Mucosa of descending colon (tissue), 3 donors: ENCODE measurements at regions not wholly inside any gene's neighbourhood (a gene's known extent, or its start where the extent isn't known, plus 50 kb on each side); places are given as distances from the start of the nearest gene placed in this dataset.

Experiments used
- ATAC-seq: fragments of 200-7000 bp; cut with Tn5 transposase; one replicate; pipeline ENCODE4 v1.9.1; 2020; ENCODE audit warnings: mild to moderate bottlenecking, moderate library complexity
- DNase-seq, 3 donors: peaks; one replicate each; pipeline ENCODE4 v3.0.0-alpha.2; 2020
- H3K36me3 ChIP-seq: fragments of 200-600 bp; one replicate; pipeline ENCODE4 v1.8.0; 2021; ENCODE audit warnings: low read depth, mild to moderate bottlenecking
- H3K4me1 ChIP-seq: fragments of 200-600 bp; one replicate; pipeline ENCODE4 v1.8.0; 2021; ENCODE audit warnings: low read depth, mild to moderate bottlenecking
- H3K4me3 ChIP-seq: fragments of 200-600 bp; one replicate; pipeline ENCODE4 v1.8.0; 2021; ENCODE audit warnings: mild to moderate bottlenecking
- H3K9me3 ChIP-seq: fragments of 200-600 bp; one replicate; pipeline ENCODE4 v1.8.0; 2021; ENCODE audit warnings: mild to moderate bottlenecking
- intact Hi-C, 2 donors: fragments of 100-400 bp; cut with DNase I in 1 of 2; cut with micrococcal nuclease in 1 of 2; formaldehyde crosslinking; loops; one replicate each; pipeline versions ENCODE4 v1.11.0 to v1.11.1; 2022; cut with DNase I, micrococcal nuclease
- TF ChIP-seq, protein P1 (sequence below): fragments of 200-600 bp; IDR thresholded peaks from one replicate; pipeline ENCODE4 v1.8.0; 2022; ENCODE audit warnings: antibody characterized with exemption, mild to moderate bottlenecking
- donor health status: DM: no; HTN: no; CAD: no; lungs with moderate emphysema.
- donor health status: DM: no; HTN: no; CAD: no.
- donor health status: DM: no; HTN: yes; CAD: no.

DNA sequence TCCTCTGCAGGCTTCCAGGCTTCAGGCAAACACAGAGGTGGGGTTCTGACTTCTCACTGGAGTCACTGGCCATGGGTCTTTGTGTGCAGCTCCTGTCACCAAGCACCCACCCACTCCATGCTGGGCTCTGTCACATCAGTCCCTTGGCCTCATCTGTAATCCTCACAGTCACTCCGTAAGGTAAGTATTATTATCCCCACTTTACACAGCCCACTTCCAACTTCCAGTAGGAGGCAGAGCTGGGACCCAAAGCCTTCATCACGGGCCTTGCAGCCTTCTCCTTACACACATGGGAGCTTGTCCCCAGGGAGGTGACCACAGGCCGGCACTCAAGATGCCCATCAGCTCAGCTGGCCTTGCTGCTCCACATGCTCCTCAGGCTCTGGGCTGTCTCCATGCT, 266.7 kb upstream of the B3GAT1 start:
- DNase-seq = no peak
- H3K4me3 ChIP-seq = no peak overlapping the region
- TF ChIP-seq, protein P1, sequence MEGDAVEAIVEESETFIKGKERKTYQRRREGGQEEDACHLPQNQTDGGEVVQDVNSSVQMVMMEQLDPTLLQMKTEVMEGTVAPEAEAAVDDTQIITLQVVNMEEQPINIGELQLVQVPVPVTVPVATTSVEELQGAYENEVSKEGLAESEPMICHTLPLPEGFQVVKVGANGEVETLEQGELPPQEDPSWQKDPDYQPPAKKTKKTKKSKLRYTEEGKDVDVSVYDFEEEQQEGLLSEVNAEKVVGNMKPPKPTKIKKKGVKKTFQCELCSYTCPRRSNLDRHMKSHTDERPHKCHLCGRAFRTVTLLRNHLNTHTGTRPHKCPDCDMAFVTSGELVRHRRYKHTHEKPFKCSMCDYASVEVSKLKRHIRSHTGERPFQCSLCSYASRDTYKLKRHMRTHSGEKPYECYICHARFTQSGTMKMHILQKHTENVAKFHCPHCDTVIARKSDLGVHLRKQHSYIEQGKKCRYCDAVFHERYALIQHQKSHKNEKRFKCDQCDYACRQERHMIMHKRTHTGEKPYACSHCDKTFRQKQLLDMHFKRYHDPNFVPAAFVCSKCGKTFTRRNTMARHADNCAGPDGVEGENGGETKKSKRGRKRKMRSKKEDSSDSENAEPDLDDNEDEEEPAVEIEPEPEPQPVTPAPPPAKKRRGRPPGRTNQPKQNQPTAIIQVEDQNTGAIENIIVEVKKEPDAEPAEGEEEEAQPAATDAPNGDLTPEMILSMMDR = no peak
- ATAC-seq = no peak
- H3K4me1 ChIP-seq = no peaks in the 10 kb centered on the region
- intact Hi-C loops = no loop called here
- H3K9me3 ChIP-seq = no peaks in the 10 kb centered on the region
- H3K36me3 ChIP-seq = no peaks in the 10 kb centered on the region

DNA sequence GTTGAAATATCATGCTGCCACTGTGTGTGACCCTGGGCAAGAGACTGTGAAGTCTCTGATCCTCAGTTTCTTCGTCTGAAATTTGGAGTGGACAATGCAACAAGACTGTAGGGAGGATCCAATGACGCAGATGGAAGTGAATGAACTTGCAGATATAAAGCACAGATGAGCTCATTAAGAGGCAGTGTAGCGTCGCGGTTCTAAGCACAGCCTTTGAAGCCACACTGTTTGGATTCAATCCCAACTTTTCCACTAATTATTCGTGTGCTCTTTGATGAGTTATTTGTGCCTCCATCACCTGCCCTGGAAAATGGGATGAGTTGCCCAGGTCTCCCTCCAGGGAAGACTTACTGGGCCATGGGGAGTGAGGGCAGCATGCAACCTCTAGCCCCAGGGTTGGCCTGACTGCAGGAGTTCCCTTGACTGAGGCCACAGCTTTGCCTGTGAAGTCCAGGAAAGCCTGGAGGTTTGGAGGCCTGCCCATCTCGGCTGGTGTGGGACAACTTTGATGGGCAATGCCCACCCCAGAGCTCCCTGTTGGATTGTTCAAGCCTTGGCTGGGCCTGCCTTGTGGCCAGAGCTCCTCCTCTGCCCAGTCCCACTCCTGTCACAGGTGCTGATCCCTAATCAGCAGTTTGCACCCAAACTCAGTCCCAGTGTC, 266.0 kb upstream of the B3GAT1 start:
- no peak for DNase-seq
- no peaks in the 10 kb centered on the region for H3K9me3 ChIP-seq
- no peaks in the 10 kb centered on the region for H3K36me3 ChIP-seq
- H3K4me1 ChIP-seq = no peaks in the 10 kb centered on the region
- TF ChIP-seq, protein P1 = no peak
- ATAC-seq = no peak
- no peak overlapping the region for H3K4me3 ChIP-seq
- intact Hi-C loops = no loop called here

- intact Hi-C loops = no loop called here
- no peaks in the 10 kb centered on the region for H3K36me3 ChIP-seq
- DNase-seq = no peak
- H3K4me1 ChIP-seq = no peaks in the 10 kb centered on the region
- ATAC-seq = no peak
- TF ChIP-seq, protein P1 = no peak
- H3K9me3 ChIP-seq = no peaks in the 10 kb centered on the region
- H3K4me3 ChIP-seq = no peak overlapping the region
Measured at GRCh38 chr11:134677397-134677822, 265.4 kb upstream of the B3GAT1 start.

GRCh38 chr11:134676516-134677287, 264.7 kb upstream of the B3GAT1 start:
- intact Hi-C loops = no loop called here
- no peaks in the 10 kb centered on the region for H3K36me3 ChIP-seq
- no peaks in the 10 kb centered on the region for H3K4me1 ChIP-seq
- no peak for ATAC-seq
- TF ChIP-seq, protein P1 = no peak
- no peak for DNase-seq
- H3K9me3 ChIP-seq = no peaks in the 10 kb centered on the region
- no peak overlapping the region for H3K4me3 ChIP-seq

DNA sequence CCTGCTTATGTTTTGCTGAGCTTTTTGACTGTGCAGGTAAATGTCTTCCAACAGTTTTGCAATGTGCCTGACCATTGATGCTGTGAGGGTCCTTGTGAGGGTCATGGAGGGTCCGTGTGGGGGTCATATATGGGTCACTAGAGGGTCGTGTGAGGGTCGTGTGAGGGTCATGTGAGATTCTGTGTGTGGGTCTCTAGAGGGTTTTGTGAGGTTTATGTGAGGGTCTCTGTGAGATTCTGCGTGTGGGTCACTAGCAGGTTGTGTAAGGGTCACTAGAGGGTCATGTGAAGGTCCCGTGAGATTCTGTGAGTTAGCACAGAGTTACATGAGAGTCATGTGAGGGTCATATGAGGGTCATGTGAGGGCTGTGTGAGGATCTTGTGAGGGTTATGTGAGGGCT, 263.9 kb upstream of the B3GAT1 start:
- no peak for DNase-seq
- ATAC-seq = no peak
- Histone ChIP-seq H3K4me1 (no peaks in the 10 kb centered on the region), H3K9me3 (no peaks in the 10 kb centered on the region), H3K36me3 (no peaks in the 10 kb centered on the region), H3K4me3 (no peak overlapping the region)
- TF ChIP-seq, protein P1 = no peak
- intact Hi-C loops = no loop called here
